Pancreas (tissue), 10 donors: ENCODE measurements at regions not wholly inside any gene's neighbourhood (a gene's known extent, or its start where the extent isn't known, plus 50 kb on each side); places are given as distances from the start of the nearest gene placed in this dataset.

Experiments used
- ATAC-seq, 4 donors: fragments of 200-7000 bp; cut with Tn5 transposase; one replicate each; pipeline versions ENCODE4 v1.8.0 to v1.9.1; 2020; ENCODE audit warnings: mild to moderate bottlenecking in 4 of 4, moderate library complexity in 4 of 4
- DNase-seq, 6 donors: peaks; one replicate each; pipeline ENCODE4 v3.0.0-alpha.2; 2020
- FAIRE-seq: peaks from 2 replicates; lab custom pipeline; 2012; peaks lifted over from hg19 to GRCh38; lab: Jason Lieb, UNC
- H3K27ac ChIP-seq, 4 donors: fragments of 200-600 bp; sonication (generic); 1 replicate in 3 of 4; 2 replicates in 1 of 4; pipeline versions ENCODE4 v1.5.0 to v1.8.0; 2020
- H3K27me3 ChIP-seq, 4 donors: fragments of 200-600 bp; one replicate each; pipeline ENCODE4 v1.8.0; 2021
- H3K36me3 ChIP-seq, 3 donors: fragments of 200-600 bp; sonication (generic) in 1 of 3; one replicate each; pipeline versions ENCODE4 v1.5.0 to v1.8.0; 2020 to 2021
- H3K4me1 ChIP-seq, 3 donors: fragments of 200-600 bp; one replicate each; pipeline ENCODE4 v1.8.0; 2021
- H3K4me3 ChIP-seq, 4 donors: fragments of 200-600 bp; sonication (generic) in 2 of 4; one replicate each; pipeline versions ENCODE4 v1.5.0 to v1.8.0; 2020 to 2021
- H3K9me3 ChIP-seq, 4 donors: fragments of 200-600 bp; one replicate each; pipeline ENCODE4 v1.8.0; 2021
- WGBS, 2 donors: extraction: QIAGEN DNeasy Blood & Tissue Kit; methylation state at CpG; one replicate each; pipeline ENCODE4 v1.1.7; 2013; 5-methylcytosine and 5-hydroxymethylcytosine counted together
- intact Hi-C, 3 donors: fragments of 100-400 bp; cut with DNase I; formaldehyde crosslinking; loops; one replicate each; pipeline versions ENCODE4 v1.11.1 to v1.14.2; 2022
- TF ChIP-seq, protein P1 (sequence below), 4 donors: fragments of 200-600 bp; sonication (generic) in 3 of 4; IDR thresholded peaks; one replicate each; pipeline versions ENCODE4 v1.5.0 to v1.8.0; 2021; ENCODE audit warnings: antibody characterized with exemption in 4 of 4
- donor health status: healthy with polysubstance abuse.
- donor health status: DM: no; HTN: no; CAD: no; lungs with moderate emphysema.
- donor health status: DM: no; HTN: no; CAD: no.
- donor health status: control.
- donor health status: control.
- donor health status: Bipolar disorder and iron deficiency.
- donor health status: DM: yes; HTN: yes; CAD: no.
- donor health status: DM: no; HTN: no; CAD: no.
- donor health status: DM: no; HTN: no; CAD: no.
- donor health status: DM: yes; HTN: yes; CAD: no.

DNA sequence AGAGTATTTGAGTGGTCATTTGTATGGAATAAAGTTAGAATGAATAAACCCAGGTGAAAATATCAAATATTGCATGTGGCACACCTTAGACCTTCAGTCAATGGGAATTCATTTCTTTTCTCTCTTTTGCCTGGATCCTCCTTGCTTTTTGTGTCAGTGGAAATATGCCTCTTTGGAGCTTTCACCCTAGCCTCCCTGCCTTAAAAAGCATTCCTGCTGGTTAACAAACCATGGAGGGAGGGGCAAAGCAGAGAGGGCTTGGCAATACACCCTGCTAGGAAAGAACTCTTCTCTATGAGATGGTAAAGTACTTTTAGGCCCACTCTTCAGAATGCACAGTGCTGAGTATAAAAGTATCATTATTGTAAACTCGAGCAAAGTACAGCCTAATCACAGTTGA, 383.7 kb downstream of the DMAC1 start:
- no peak overlapping the region for H3K4me3 ChIP-seq
- ATAC-seq (no peak), DNase-seq (no peak), FAIRE-seq (no peak)
- intact Hi-C loops = no loop called here
- H3K36me3 ChIP-seq = no peaks in the 10 kb centered on the region
- no peaks in the 10 kb centered on the region for H3K27me3 ChIP-seq
- TF ChIP-seq, protein P1, sequence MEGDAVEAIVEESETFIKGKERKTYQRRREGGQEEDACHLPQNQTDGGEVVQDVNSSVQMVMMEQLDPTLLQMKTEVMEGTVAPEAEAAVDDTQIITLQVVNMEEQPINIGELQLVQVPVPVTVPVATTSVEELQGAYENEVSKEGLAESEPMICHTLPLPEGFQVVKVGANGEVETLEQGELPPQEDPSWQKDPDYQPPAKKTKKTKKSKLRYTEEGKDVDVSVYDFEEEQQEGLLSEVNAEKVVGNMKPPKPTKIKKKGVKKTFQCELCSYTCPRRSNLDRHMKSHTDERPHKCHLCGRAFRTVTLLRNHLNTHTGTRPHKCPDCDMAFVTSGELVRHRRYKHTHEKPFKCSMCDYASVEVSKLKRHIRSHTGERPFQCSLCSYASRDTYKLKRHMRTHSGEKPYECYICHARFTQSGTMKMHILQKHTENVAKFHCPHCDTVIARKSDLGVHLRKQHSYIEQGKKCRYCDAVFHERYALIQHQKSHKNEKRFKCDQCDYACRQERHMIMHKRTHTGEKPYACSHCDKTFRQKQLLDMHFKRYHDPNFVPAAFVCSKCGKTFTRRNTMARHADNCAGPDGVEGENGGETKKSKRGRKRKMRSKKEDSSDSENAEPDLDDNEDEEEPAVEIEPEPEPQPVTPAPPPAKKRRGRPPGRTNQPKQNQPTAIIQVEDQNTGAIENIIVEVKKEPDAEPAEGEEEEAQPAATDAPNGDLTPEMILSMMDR (IDR thresholded peaks at IDR 0.05) = no peak
- no peaks in the 10 kb centered on the region for H3K9me3 ChIP-seq
- no peak overlapping the region for H3K27ac ChIP-seq
- H3K4me1 ChIP-seq = no peaks in the 10 kb centered on the region
- WGBS, 2 donors = 19 to 36% methylated on average over 1 of the region's 1 CpG

DNA sequence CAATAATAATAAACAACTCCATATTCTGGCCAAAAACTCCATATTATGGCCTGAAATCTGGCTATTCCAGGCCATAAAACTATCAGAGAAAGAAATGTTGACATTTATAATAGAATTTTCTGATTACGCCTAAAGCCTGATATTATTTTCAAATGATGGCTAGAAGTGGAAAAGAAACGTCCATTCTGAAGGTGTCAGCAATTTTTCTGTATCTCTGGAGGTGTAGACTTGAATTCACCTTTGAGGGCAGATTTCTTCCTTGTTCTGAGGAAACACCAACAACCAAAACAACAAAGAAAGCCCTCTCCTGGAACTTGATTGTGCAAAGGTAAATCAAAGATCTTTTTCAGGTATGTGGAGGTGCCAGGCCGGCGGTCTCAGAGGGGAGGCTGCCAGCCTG, 390.7 kb downstream of the DMAC1 start:
- no peaks in the 10 kb centered on the region for H3K27me3 ChIP-seq
- no peaks in the 10 kb centered on the region for H3K9me3 ChIP-seq
- H3K27ac ChIP-seq = no peak overlapping the region
- H3K4me1 ChIP-seq = no peaks in the 10 kb centered on the region
- TF ChIP-seq, protein P1 (IDR thresholded peaks at IDR 0.05) = no peak
- H3K4me3 ChIP-seq = no peak overlapping the region
- 74 to 81% methylated on average over 4 of the region's 4 CpGs for WGBS, 2 donors
- no peak for DNase-seq
- no peak for ATAC-seq
- FAIRE-seq = no peak
- intact Hi-C loops = no loop called here
- H3K36me3 ChIP-seq = no peaks in the 10 kb centered on the region

DNA sequence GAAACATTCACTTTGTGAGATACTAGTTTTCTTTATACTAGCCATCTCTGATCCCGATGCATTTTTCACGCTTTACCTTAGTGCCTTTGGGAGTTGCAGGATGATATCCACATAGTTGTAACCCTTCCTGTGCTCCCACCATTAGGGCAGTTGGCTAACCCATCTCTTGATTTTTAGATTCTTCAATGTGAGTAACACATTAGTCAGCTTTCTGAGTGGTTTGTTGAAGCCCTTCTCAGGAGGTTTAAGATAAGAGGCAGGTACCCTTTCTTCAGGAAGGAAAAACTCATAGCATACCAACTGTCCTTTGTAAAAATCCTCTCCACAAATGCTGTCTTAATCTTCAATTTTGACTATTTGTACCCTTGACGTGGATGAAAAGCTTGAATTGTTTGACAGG, 392.3 kb downstream of the DMAC1 start:
- no peaks in the 10 kb centered on the region for H3K4me1 ChIP-seq
- WGBS, 2 donors = 70 to 81% methylated on average over 3 of the region's 3 CpGs
- ATAC-seq (no peak), FAIRE-seq (no peak), DNase-seq (no peak)
- H3K9me3 ChIP-seq = no peaks in the 10 kb centered on the region
- intact Hi-C loops = no loop called here
- no peak overlapping the region for H3K4me3 ChIP-seq
- no peaks in the 10 kb centered on the region for H3K36me3 ChIP-seq
- TF ChIP-seq, protein P1 (IDR thresholded peaks at IDR 0.05) = no peak
- H3K27ac ChIP-seq = no peak overlapping the region
- H3K27me3 ChIP-seq = no peaks in the 10 kb centered on the region

DNA sequence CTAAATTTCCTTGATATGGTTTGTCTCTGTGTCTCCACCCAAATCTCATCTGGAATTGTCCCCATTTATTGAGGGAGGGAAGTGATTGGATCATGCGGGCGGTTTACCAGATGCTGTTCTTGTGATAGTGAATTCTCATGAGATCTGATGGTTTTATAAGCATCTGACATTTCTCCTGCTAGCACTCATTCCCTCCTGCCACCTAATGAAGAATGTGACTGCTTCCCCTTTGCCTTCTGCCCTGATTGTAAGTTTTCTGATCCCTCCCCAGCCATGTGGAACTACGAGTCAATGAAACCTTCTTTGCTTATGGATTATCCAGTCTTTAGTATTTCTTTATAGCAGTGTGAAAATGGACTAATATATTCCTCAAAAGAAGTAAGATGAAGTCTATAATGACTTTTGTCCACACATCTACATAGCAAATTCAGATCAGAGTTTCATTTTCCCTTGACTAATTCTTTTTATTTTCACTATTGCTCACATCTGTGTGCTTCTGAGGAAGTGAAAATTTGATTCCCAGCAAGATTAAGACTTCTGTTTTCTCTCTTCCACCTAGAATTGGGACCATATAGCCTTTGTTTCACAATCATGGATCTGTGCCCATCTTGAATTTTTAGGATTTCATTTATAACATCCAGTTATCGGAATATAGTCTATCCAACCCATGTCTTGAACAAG, 393.5 kb downstream of the DMAC1 start:
- H3K27ac ChIP-seq = no peak overlapping the region
- DNase-seq (no peak), FAIRE-seq (no peak), ATAC-seq (no peak)
- intact Hi-C loops = no loop called here
- H3K4me3 ChIP-seq = no peak overlapping the region
- no peaks in the 10 kb centered on the region for H3K4me1 ChIP-seq
- no peaks in the 10 kb centered on the region for H3K9me3 ChIP-seq
- 84 to 91% methylated on average over 4 of the region's 4 CpGs for WGBS, 2 donors
- TF ChIP-seq, protein P1 (IDR thresholded peaks at IDR 0.05) = no peak
- H3K27me3 ChIP-seq = no peaks in the 10 kb centered on the region
- H3K36me3 ChIP-seq = no peaks in the 10 kb centered on the region

DNA sequence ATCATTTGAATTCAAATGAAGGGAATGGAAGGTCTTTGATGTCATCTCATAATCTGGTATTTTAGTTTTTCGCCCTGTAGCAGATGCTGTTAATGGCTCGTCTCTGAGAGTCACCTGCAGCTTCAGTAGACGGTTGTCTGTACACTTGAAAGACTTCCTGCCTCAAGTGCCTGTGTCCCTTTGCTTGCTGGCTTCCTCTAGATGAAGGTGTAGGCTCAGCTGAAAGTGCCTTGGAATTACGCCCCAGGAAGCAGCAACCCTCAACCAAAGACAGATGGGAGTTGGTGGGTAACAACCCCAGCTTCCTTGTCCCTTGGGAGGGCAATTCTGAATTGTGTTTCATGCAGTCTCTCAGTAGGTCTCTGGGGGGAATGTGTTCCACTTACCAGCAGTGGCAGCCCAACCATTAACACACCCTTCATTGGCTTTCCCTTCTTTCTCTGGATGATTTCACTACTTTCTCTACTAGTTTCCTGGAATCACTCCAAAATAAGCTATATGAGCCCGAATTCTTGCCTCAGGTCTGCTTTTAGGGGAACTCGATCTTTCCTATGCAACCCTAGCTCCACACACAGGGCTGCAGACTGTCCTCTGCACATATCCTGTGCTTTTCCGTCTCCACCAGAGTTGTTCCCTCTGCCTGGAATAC, 395.6 kb downstream of the DMAC1 start:
- DNase-seq (no peak), FAIRE-seq (no peak), ATAC-seq (no peak)
- TF ChIP-seq, protein P1 (IDR thresholded peaks at IDR 0.05) = no peak
- no peaks in the 10 kb centered on the region for H3K4me1 ChIP-seq
- intact Hi-C loops = no loop called here
- no peak overlapping the region for H3K27ac ChIP-seq
- H3K36me3 ChIP-seq = no peaks in the 10 kb centered on the region
- WGBS, 2 donors = 57 to 77% methylated on average over 7 of the region's 7 CpGs
- H3K9me3 ChIP-seq = no peaks in the 10 kb centered on the region
- no peaks in the 10 kb centered on the region for H3K27me3 ChIP-seq
- H3K4me3 ChIP-seq = no peak overlapping the region
